Astrocyte (in vitro differentiated cells and primary cell): ENCODE measurements at regions not wholly inside any gene's neighbourhood (a gene's known extent, or its start where the extent isn't known, plus 50 kb on each side); places are given as distances from the start of the nearest gene placed in this dataset.

Source experiments
- DNase-seq: peaks from one replicate; pipeline ENCODE4 v3.0.0-alpha.2; 2010; ENCODE audit warnings: low read depth
- FAIRE-seq: peaks from 2 replicates; lab custom pipeline; 2011; peaks lifted over from hg19 to GRCh38; lab: Jason Lieb, UNC
- H2AFZ ChIP-seq: 2 replicates; pipeline ENCODE4 v1.6.0; 2012; ENCODE audit warnings: low read depth, low read length, inconsistent platforms
- H3K27ac ChIP-seq: 2 replicates; pipeline ENCODE4 v1.5.1; 2011; ENCODE audit warnings: low read depth, low read length, inconsistent platforms
- H3K27me3 ChIP-seq: 2 replicates; pipeline ENCODE4 v1.6.0; 2011; ENCODE audit warnings: low read length, inconsistent platforms; ENCODE audit not compliant: insufficient read depth
- H3K36me3 ChIP-seq: 2 replicates; pipeline ENCODE4 v1.5.1; 2011; ENCODE audit warnings: low read length, inconsistent platforms; ENCODE audit not compliant: insufficient read depth
- H3K4me1 ChIP-seq: 2 replicates; pipeline ENCODE4 v1.5.1; 2011; ENCODE audit warnings: low read length, inconsistent platforms; ENCODE audit not compliant: insufficient read depth
- H3K4me2 ChIP-seq: 2 replicates; pipeline ENCODE4 v1.6.0; 2012; ENCODE audit warnings: low read length, inconsistent platforms
- H3K4me3 ChIP-seq: 2 replicates; pipeline ENCODE4 v1.5.1; 2011; ENCODE audit warnings: low read depth, mild to moderate bottlenecking, low read length, inconsistent platforms; ENCODE audit not compliant: insufficient read depth
- H3K79me2 ChIP-seq: 2 replicates; pipeline ENCODE4 v1.6.0; 2012; ENCODE audit warnings: mild to moderate bottlenecking, low read length, inconsistent platforms; ENCODE audit not compliant: insufficient read depth
- H3K9ac ChIP-seq: 2 replicates; pipeline ENCODE4 v1.6.0; 2012; ENCODE audit warnings: mild to moderate bottlenecking, low read length, inconsistent platforms
- H3K9me3 ChIP-seq: 2 replicates; pipeline ENCODE4 v1.5.1; 2012; ENCODE audit warnings: low read depth, mild to moderate bottlenecking, low read length, inconsistent platforms; ENCODE audit not compliant: insufficient read depth
- H4K20me1 ChIP-seq: 2 replicates; pipeline ENCODE4 v1.6.0; 2012; ENCODE audit warnings: low read length, inconsistent platforms; ENCODE audit not compliant: insufficient read depth
- H3K27ac Mint-ChIP-seq: one replicate; pipeline ENCODE4 v1.8.0; 2021; ENCODE audit warnings: mild to moderate bottlenecking, mixed read lengths; ENCODE audit not compliant: unreplicated experiment
- H3K27me3 Mint-ChIP-seq: one replicate; pipeline ENCODE4 v1.8.0; 2021; ENCODE audit warnings: low read depth, mixed read lengths; ENCODE audit not compliant: unreplicated experiment
- H3K36me3 Mint-ChIP-seq: one replicate; pipeline ENCODE4 v1.8.0; 2021; ENCODE audit warnings: low read depth, mixed read lengths; ENCODE audit not compliant: unreplicated experiment
- H3K4me1 Mint-ChIP-seq: one replicate; pipeline ENCODE4 v1.8.0; 2021; ENCODE audit warnings: low read depth, mixed read lengths; ENCODE audit not compliant: unreplicated experiment
- H3K4me3 Mint-ChIP-seq: one replicate; pipeline ENCODE4 v1.8.0; 2021; ENCODE audit warnings: mild to moderate bottlenecking, moderate library complexity, mixed read lengths; ENCODE audit not compliant: unreplicated experiment
- H3K9me3 Mint-ChIP-seq: one replicate; pipeline ENCODE4 v1.8.0; 2021; ENCODE audit warnings: mild to moderate bottlenecking, mixed read lengths; ENCODE audit not compliant: unreplicated experiment
- CTCF ChIP-seq: IDR thresholded peaks from 2 replicates; pipeline ENCODE4 v1.5.1; 2011; ENCODE audit warnings: low read depth, mild to moderate bottlenecking, inconsistent platforms, low read length, moderate library complexity; ENCODE audit not compliant: insufficient read depth
- EZH2 ChIP-seq: IDR thresholded peaks from 2 replicates; pipeline ENCODE4 v1.6.1; 2012; ENCODE audit warnings: mild to moderate bottlenecking, low read length, inconsistent platforms; ENCODE audit not compliant: insufficient read depth

DNA sequence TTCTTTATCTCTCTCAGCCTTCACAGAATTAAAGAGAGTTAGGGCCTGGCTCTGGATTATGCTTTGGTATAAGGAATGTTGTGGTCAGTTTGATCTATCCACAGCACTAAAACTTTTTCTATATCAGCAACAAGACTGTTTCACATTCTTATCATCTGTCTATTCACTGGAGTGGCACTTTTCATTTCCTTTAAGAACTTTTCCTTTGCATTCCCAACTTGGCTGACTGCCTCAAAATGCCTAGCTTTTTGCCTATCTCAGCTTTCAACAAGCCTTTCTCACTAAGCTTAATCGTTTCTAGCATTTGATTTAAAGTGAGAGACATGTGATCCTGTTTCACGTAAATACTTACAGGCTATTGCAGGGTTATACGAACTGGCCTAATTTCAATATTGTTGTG, 471.8 kb downstream of the GBE1 start:
- Histone ChIP-seq H3K4me1 (peaks cover 5% of the 10 kb centered on the region), H3K36me3 (no peaks in the 10 kb centered on the region), H3K4me3 (no peak overlapping the region), H3K9ac (no peak overlapping the region), H3K9me3 (no peaks in the 10 kb centered on the region), H3K79me2 (no peaks in the 10 kb centered on the region), H3K27ac (no peak overlapping the region), H4K20me1 (no peaks in the 10 kb centered on the region), H3K4me2 (peak overlapping the region; percentile 23), H2AFZ (no peak overlapping the region), H3K27me3 (no peaks in the 10 kb centered on the region)
- peak; percentile 9 for FAIRE-seq
- Mint-ChIP-seq H3K36me3 (no peaks in the 10 kb centered on the region), H3K4me3 (no peak overlapping the region), H3K27me3 (no peaks in the 10 kb centered on the region), H3K4me1 (peaks cover 14% of the 10 kb centered on the region), H3K9me3 (no peaks in the 10 kb centered on the region), H3K27ac (no peak overlapping the region)
- TF ChIP-seq CTCF = no peak
- TF ChIP-seq EZH2 = no peak
- peak; percentile 73 for DNase-seq

GRCh38 chr3:81279481-81280379, 481.7 kb downstream of the GBE1 start:
- Histone ChIP-seq H2AFZ (no peak overlapping the region), H3K36me3 (no peaks in the 10 kb centered on the region), H3K9me3 (no peaks in the 10 kb centered on the region), H3K4me3 (no peak overlapping the region), H3K4me2 (peak overlapping the region; percentile 51), H3K9ac (no peak overlapping the region), H3K27me3 (no peaks in the 10 kb centered on the region), H4K20me1 (no peaks in the 10 kb centered on the region), H3K4me1 (peaks cover 15% of the 10 kb centered on the region), H3K27ac (peak overlapping the region; percentile 10), H3K79me2 (no peaks in the 10 kb centered on the region)
- H3K27ac Mint-ChIP-seq = no peak overlapping the region
- no peaks in the 10 kb centered on the region for H3K9me3 Mint-ChIP-seq
- no peak for TF ChIP-seq EZH2
- no peak for TF ChIP-seq CTCF
- H3K4me3 Mint-ChIP-seq = no peak overlapping the region
- H3K36me3 Mint-ChIP-seq = no peaks in the 10 kb centered on the region
- no peak for FAIRE-seq
- peaks cover 7% of the 10 kb centered on the region for H3K4me1 Mint-ChIP-seq
- DNase-seq = peak; percentile 41
- H3K27me3 Mint-ChIP-seq = no peaks in the 10 kb centered on the region

- Histone ChIP-seq H3K4me2 (no peak overlapping the region), H3K4me1 (peaks cover 15% of the 10 kb centered on the region), H3K27ac (no peak overlapping the region), H2AFZ (no peak overlapping the region), H3K27me3 (no peaks in the 10 kb centered on the region), H3K9me3 (no peaks in the 10 kb centered on the region), H4K20me1 (no peaks in the 10 kb centered on the region), H3K36me3 (no peaks in the 10 kb centered on the region), H3K79me2 (no peaks in the 10 kb centered on the region), H3K9ac (no peak overlapping the region), H3K4me3 (no peak overlapping the region)
- Mint-ChIP-seq H3K4me3 (no peak overlapping the region), H3K27ac (no peak overlapping the region), H3K27me3 (no peaks in the 10 kb centered on the region), H3K9me3 (no peaks in the 10 kb centered on the region), H3K36me3 (no peaks in the 10 kb centered on the region), H3K4me1 (peaks cover 7% of the 10 kb centered on the region)
- TF ChIP-seq CTCF (no peak), EZH2 (no peak)
- DNase-seq (peak; percentile 77), FAIRE-seq (no peak)
These were observed 483.6 kb downstream of the GBE1 start for GRCh38 chr3:81277853-81278252.
